Hepatocyte (in vitro differentiated cells): ENCODE measurements at regions not wholly inside any gene's neighbourhood (a gene's known extent, or its start where the extent isn't known, plus 50 kb on each side); places are given as distances from the start of the nearest gene placed in this dataset.

Experiments
- DNase-seq: peaks from one replicate; pipeline ENCODE4 v3.0.0-alpha.2; 2016; ENCODE audit warnings: low spot score
- H2AFZ ChIP-seq: fragments of 200-600 bp; sonication (generic); 2 replicates; pipeline ENCODE4 v1.6.0; 2016; ENCODE audit warnings: antibody characterized with exemption, mild to moderate bottlenecking
- H3K27ac ChIP-seq: fragments of 200-600 bp; sonication (generic); 2 replicates; pipeline ENCODE4 v1.5.1; 2016; ENCODE audit warnings: mild to moderate bottlenecking
- H3K27me3 ChIP-seq: fragments of 200-600 bp; sonication (generic); 2 replicates; pipeline ENCODE4 v1.6.1; 2016
- H3K36me3 ChIP-seq: fragments of 200-600 bp; sonication (generic); replicated peaks from 2 replicates; pipeline ENCODE4 v1.5.1; 2016; ENCODE audit warnings: low read depth; ENCODE audit not compliant: insufficient read depth
- H3K4me1 ChIP-seq: fragments of 200-600 bp; sonication (generic); 2 replicates; pipeline ENCODE4 v1.5.1; 2016; ENCODE audit warnings: mild to moderate bottlenecking, moderate library complexity; ENCODE audit not compliant: insufficient read depth
- H3K4me2 ChIP-seq: fragments of 200-600 bp; sonication (generic); 2 replicates; pipeline ENCODE4 v1.6.0; 2016
- H3K4me3 ChIP-seq: fragments of 200-600 bp; sonication (generic); 2 replicates; pipeline ENCODE4 v1.5.1; 2016; ENCODE audit warnings: mild to moderate bottlenecking
- H3K79me2 ChIP-seq: fragments of 200-600 bp; sonication (generic); 2 replicates; pipeline ENCODE4 v1.6.0; 2017; ENCODE audit warnings: mild to moderate bottlenecking
- H3K9me2 ChIP-seq: fragments of 200-600 bp; sonication (generic); replicated peaks from 2 replicates; pipeline ENCODE4 v1.6.0; 2017; ENCODE audit warnings: mild to moderate bottlenecking; ENCODE audit not compliant: insufficient read depth
- H3K9me3 ChIP-seq: fragments of 200-600 bp; sonication (generic); 2 replicates; pipeline ENCODE4 v1.5.1; 2016; ENCODE audit warnings: low read depth, mild to moderate bottlenecking
- H4K20me1 ChIP-seq: fragments of 200-600 bp; sonication (generic); 2 replicates; pipeline ENCODE4 v1.6.0; 2016; ENCODE audit warnings: mild to moderate bottlenecking; ENCODE audit not compliant: insufficient read depth, poor library complexity, severe bottlenecking
- CTCF ChIP-seq: fragments of 200-600 bp; sonication (generic); IDR thresholded peaks from 2 replicates; pipeline ENCODE4 v1.5.1; 2016; ENCODE audit warnings: antibody characterized with exemption, mild to moderate bottlenecking; ENCODE audit not compliant: poor library complexity
- EZH2 ChIP-seq: fragments of 200-600 bp; sonication (generic); IDR thresholded peaks from 2 replicates; pipeline ENCODE4 v1.6.1; 2016; ENCODE audit warnings: antibody characterized with exemption, mild to moderate bottlenecking, borderline replicate concordance
- EZH2phosphoT487 ChIP-seq: fragments of 200-600 bp; sonication (generic); IDR thresholded peaks from one replicate; pipeline ENCODE4 v1.6.1; 2018; ENCODE audit warnings: antibody characterized with exemption, mild to moderate bottlenecking, low read depth, moderate library complexity; ENCODE audit not compliant: unreplicated experiment, severe bottlenecking
- WGBS: methylation state at CpG from one replicate; pipeline ENCODE4 v1.1.6; 2016; ENCODE audit warnings: low lambda C conversion rate; ENCODE audit errors: missing lambda C conversion rate; 5-methylcytosine and 5-hydroxymethylcytosine counted together

- Histone ChIP-seq H3K9me3 (no peaks in the 10 kb centered on the region), H3K27me3 (no peaks in the 10 kb centered on the region), H3K9me2 (no peaks in the 10 kb centered on the region), H3K27ac (peak overlapping the region; percentile 78), H3K4me2 (no peak overlapping the region), H3K4me1 (peaks cover 20% of the 10 kb centered on the region), H3K4me3 (no peak overlapping the region), H4K20me1 (no peaks in the 10 kb centered on the region), H3K36me3 (no peaks in the 10 kb centered on the region), H2AFZ (no peak overlapping the region), H3K79me2 (no peaks in the 10 kb centered on the region)
- TF ChIP-seq EZH2phosphoT487 = no peak
- no peak for TF ChIP-seq CTCF
- no peak for TF ChIP-seq EZH2
- DNase-seq = peak; percentile 63
- WGBS = 71% methylated on average over 4 of the region's 4 CpGs
These were observed 80.2 kb upstream of the LIFR start for GRCh38 chr5:38636626-38637025.

- TF ChIP-seq CTCF = no peak
- no peak for TF ChIP-seq EZH2phosphoT487
- TF ChIP-seq EZH2 = no peak
- H3K4me1 ChIP-seq = peaks cover 31% of the 10 kb centered on the region
- H3K9me2 ChIP-seq = no peaks in the 10 kb centered on the region
- no peak overlapping the region for H3K27ac ChIP-seq
- no peaks in the 10 kb centered on the region for H3K27me3 ChIP-seq
- H3K79me2 ChIP-seq = no peaks in the 10 kb centered on the region
- DNase-seq = no peak
- WGBS = 95% methylated on average over 5 of the region's 5 CpGs
- no peak overlapping the region for H2AFZ ChIP-seq
- H3K36me3 ChIP-seq = no peaks in the 10 kb centered on the region
- H3K4me3 ChIP-seq = no peak overlapping the region
- H4K20me1 ChIP-seq = no peaks in the 10 kb centered on the region
- H3K9me3 ChIP-seq = no peaks in the 10 kb centered on the region
- H3K4me2 ChIP-seq = no peak overlapping the region
These were observed 82.2 kb upstream of the LIFR start for GRCh38 chr5:38638656-38639055.

- Histone ChIP-seq H3K9me3 (no peaks in the 10 kb centered on the region), H3K4me3 (no peak overlapping the region), H3K36me3 (no peaks in the 10 kb centered on the region), H3K27ac (peak overlapping the region; percentile 71), H3K79me2 (no peaks in the 10 kb centered on the region), H3K27me3 (no peaks in the 10 kb centered on the region), H2AFZ (no peak overlapping the region), H3K4me1 (peaks cover 31% of the 10 kb centered on the region), H3K9me2 (no peaks in the 10 kb centered on the region), H4K20me1 (no peaks in the 10 kb centered on the region), H3K4me2 (peak overlapping the region; percentile 8)
- TF ChIP-seq EZH2 (no peak), CTCF (no peak), EZH2phosphoT487 (no peak)
- peak; percentile 42 for DNase-seq
- WGBS = 53% methylated on average over 6 of the region's 6 CpGs
These were observed 83.2 kb upstream of the LIFR start for GRCh38 chr5:38639377-38640358.
